Ascending aorta (tissue), 2 donors: ENCODE measurements at regions not wholly inside any gene's neighbourhood (a gene's known extent, or its start where the extent isn't known, plus 50 kb on each side); places are given as distances from the start of the nearest gene placed in this dataset.

Experiments used
- DNase-seq, 2 donors: peaks; one replicate each; pipeline ENCODE4 v3.0.0-alpha.2; 2019; ENCODE audit warnings: low spot score in 2 of 2
- H3K27ac ChIP-seq, 2 donors: fragments of 200-600 bp; sonication (generic); one replicate each; pipeline ENCODE4 v1.5.1; 2016 to 2017; ENCODE audit warnings: mild to moderate bottlenecking in 1 of 2
- H3K27me3 ChIP-seq: fragments of 200-600 bp; sonication (generic); one replicate; pipeline ENCODE4 v1.5.1; 2017
- H3K36me3 ChIP-seq, 2 donors: fragments of 200-600 bp; sonication (generic); one replicate each; pipeline ENCODE4 v1.5.1; 2016
- H3K4me1 ChIP-seq, 2 donors: fragments of 200-600 bp; sonication (generic); one replicate each; pipeline ENCODE4 v1.5.1; 2016 to 2017; ENCODE audit warnings: mild to moderate bottlenecking in 1 of 2
- H3K4me3 ChIP-seq, 2 donors: fragments of 200-600 bp; sonication (generic); one replicate each; pipeline ENCODE4 v1.5.1; 2016 to 2017; ENCODE audit warnings: mild to moderate bottlenecking in 1 of 2
- H3K9me3 ChIP-seq, 2 donors: fragments of 200-600 bp; sonication (generic); one replicate each; pipeline ENCODE4 v1.5.1; 2016
- intact Hi-C: fragments of 100-400 bp; cut with DNase I; formaldehyde crosslinking; loops from one replicate; pipeline ENCODE4 v1.15.1; 2023
- TF ChIP-seq, protein P1 (sequence below), 3 experiments: fragments of 200-600 bp in 2 of 3; fragments of 450-650 bp in 1 of 3; sonication (generic) in 2 of 3; IDR thresholded peaks; one replicate each; pipeline ENCODE4 v1.5.1; 2016 to 2019; ENCODE audit warnings: antibody characterized with exemption in 3 of 3, mild to moderate bottlenecking in 1 of 3, moderate library complexity in 1 of 3

DNA sequence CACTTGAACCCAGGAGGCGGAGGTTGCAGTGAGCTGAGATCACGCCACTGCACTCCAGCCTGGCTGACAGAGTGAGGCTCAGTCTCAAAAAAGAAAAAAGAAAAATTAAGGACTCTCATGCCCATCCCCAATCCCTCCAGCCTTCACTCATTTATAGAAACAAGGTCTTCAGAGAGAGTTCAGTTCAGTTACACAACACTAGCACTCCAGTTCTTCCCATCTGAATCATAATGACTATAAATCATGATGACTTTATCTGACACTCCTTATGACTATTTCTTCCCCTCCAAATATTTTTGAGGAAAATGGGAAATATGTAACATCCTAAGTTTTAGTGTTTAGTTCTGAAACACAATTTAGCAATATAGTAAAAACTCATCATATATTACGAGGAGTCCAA lies 107.4 kb upstream of the LSM8 start:
- Histone ChIP-seq H3K27me3 (no peaks in the 10 kb centered on the region), H3K9me3 (no peaks in the 10 kb centered on the region), H3K27ac (no peak overlapping the region), H3K4me3 (no peak overlapping the region), H3K4me1 (no peaks in the 10 kb centered on the region), H3K36me3 (no peaks in the 10 kb centered on the region)
- TF ChIP-seq, protein P1, sequence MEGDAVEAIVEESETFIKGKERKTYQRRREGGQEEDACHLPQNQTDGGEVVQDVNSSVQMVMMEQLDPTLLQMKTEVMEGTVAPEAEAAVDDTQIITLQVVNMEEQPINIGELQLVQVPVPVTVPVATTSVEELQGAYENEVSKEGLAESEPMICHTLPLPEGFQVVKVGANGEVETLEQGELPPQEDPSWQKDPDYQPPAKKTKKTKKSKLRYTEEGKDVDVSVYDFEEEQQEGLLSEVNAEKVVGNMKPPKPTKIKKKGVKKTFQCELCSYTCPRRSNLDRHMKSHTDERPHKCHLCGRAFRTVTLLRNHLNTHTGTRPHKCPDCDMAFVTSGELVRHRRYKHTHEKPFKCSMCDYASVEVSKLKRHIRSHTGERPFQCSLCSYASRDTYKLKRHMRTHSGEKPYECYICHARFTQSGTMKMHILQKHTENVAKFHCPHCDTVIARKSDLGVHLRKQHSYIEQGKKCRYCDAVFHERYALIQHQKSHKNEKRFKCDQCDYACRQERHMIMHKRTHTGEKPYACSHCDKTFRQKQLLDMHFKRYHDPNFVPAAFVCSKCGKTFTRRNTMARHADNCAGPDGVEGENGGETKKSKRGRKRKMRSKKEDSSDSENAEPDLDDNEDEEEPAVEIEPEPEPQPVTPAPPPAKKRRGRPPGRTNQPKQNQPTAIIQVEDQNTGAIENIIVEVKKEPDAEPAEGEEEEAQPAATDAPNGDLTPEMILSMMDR (IDR thresholded peaks at IDR 0.05) = no peak
- intact Hi-C loops = no loop called here
- DNase-seq = no peak

DNA sequence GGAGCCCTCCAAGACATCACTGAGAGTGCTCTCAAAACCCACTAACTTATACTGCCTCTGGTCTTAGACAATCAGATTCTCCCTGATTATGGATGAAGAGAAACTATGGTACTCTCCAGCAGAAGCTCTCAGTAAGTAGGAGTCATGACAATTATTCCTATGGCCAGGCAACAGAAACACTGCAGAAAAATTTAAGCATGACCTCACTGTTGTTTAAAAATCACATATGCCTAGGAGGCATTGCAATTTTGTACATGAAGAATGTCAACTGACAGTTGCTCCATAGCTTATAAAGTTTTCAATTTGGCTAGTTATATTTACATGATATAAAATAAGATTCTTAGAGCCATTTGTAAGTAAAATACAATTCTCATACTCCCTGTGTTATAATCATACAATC lies 105.9 kb upstream of the LSM8 start:
- TF ChIP-seq, protein P1 (IDR thresholded peaks at IDR 0.05) = no peak
- H3K9me3 ChIP-seq = no peaks in the 10 kb centered on the region
- no peak for DNase-seq
- no peak overlapping the region for H3K4me3 ChIP-seq
- H3K27me3 ChIP-seq = no peaks in the 10 kb centered on the region
- intact Hi-C loops = no loop called here
- H3K36me3 ChIP-seq = no peaks in the 10 kb centered on the region
- H3K27ac ChIP-seq = no peak overlapping the region
- no peaks in the 10 kb centered on the region for H3K4me1 ChIP-seq

DNA sequence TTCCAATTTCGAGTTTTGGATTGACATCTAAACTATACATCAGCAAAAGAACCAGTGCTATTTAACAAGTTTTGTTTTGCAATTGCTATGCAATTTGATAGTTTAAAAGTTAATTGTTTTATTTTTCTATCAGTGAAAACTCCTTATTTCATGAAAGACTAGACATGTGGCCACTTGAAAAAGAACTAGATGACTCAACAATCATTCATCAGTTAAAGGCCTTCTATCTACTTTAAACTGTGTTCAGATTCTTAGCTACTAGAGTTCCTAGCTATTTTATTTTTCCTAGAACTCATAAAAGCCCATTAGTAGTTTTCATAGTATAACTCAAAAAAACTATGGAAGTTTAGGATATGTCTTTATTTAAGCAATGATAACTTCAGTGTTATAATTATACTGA lies 104.6 kb upstream of the LSM8 start:
- no peaks in the 10 kb centered on the region for H3K27me3 ChIP-seq
- intact Hi-C loops = no loop called here
- no peak for DNase-seq
- no peaks in the 10 kb centered on the region for H3K9me3 ChIP-seq
- no peaks in the 10 kb centered on the region for H3K4me1 ChIP-seq
- TF ChIP-seq, protein P1 (IDR thresholded peaks at IDR 0.05) = no peak
- no peak overlapping the region for H3K4me3 ChIP-seq
- H3K27ac ChIP-seq = no peak overlapping the region
- H3K36me3 ChIP-seq = no peaks in the 10 kb centered on the region

DNA sequence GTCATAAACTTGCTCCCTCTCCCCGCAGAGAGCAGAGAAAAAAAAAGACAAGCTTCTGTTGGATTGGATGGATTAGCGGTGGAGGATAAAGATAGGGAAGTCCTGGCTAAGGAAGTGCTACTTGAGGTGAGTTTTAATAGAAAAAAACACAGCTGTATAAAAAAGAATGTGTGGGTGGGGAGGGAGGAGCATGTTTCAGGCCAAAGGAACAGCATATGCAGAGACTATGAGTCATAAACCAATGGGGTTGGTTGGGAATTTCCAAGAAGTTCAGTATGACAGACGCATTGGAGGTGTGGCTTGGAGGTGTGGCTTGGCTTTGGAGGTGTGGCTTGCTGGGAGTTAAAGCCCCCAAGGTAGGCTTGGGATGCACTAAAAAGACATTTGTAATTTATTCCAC lies 103.0 kb upstream of the LSM8 start:
- Histone ChIP-seq H3K36me3 (no peaks in the 10 kb centered on the region), H3K9me3 (no peaks in the 10 kb centered on the region), H3K27me3 (no peaks in the 10 kb centered on the region), H3K27ac (no peak overlapping the region), H3K4me3 (no peak overlapping the region), H3K4me1 (no peaks in the 10 kb centered on the region)
- no peak for DNase-seq
- intact Hi-C loops = no loop called here
- TF ChIP-seq, protein P1 (IDR thresholded peaks at IDR 0.05) = no peak

DNA sequence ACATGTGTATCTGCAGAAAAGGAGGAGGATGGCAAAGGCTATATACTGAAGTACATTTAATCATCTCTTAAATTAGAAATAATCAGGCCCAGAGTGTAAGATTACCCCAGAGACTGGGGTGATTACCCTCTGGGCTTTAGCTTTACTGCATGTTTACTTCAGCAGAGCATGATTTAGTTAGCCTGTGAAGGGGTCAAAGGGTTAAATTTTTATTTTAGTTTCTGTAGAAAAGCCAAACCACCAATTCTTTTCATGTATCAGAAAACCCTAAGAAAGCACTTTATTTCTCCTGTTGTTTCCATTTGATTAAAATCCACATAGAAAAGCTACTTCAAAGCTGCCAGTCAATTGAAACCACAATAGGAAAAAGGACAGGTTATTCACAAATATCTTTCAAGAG lies 101.5 kb upstream of the LSM8 start:
- TF ChIP-seq, protein P1 (IDR thresholded peaks at IDR 0.05) = no peak
- no peaks in the 10 kb centered on the region for H3K9me3 ChIP-seq

DNA sequence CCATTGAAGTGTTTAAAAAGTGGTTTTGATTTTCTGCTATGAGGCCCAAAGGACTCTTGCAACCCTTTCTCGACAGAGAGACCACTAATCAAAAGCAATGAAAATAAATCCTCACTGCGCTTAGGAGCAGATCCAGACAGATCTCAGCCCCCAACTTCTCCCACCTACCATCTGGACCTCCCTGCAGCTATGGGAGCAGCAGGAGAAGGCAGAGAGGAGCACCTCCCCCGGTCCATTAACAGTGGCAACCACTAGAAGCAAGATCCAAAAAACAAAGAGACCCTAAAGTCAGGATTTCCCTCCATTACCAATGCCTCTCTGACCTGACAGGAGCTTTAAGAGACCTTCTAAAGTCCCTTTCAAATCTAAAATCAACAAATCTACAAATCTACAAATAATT lies 99.0 kb upstream of the LSM8 start:
- TF ChIP-seq, protein P1 (IDR thresholded peaks at IDR 0.05) = no peak
- no peaks in the 10 kb centered on the region for H3K27me3 ChIP-seq
- H3K9me3 ChIP-seq = no peaks in the 10 kb centered on the region
- H3K27ac ChIP-seq = no peak overlapping the region
- H3K4me3 ChIP-seq = no peak overlapping the region
- intact Hi-C loops = no loop called here
- no peaks in the 10 kb centered on the region for H3K4me1 ChIP-seq
- no peak for DNase-seq
- H3K36me3 ChIP-seq = no peaks in the 10 kb centered on the region

More for the DNA sequence above, 101.5 kb upstream of the LSM8 start:
- H3K36me3 ChIP-seq = no peaks in the 10 kb centered on the region
- H3K4me3 ChIP-seq = no peak overlapping the region
- intact Hi-C loops = no loop called here
- DNase-seq = no peak
- no peaks in the 10 kb centered on the region for H3K27me3 ChIP-seq
- H3K27ac ChIP-seq = no peak overlapping the region
- H3K4me1 ChIP-seq = no peaks in the 10 kb centered on the region
